Osteoblast (primary cell): ENCODE measurements at regions not wholly inside any gene's neighbourhood (a gene's known extent, or its start where the extent isn't known, plus 50 kb on each side); places are given as distances from the start of the nearest gene placed in this dataset.
"Not testable (repeated sequence)": the region's sequence is repeated elsewhere in the genome, so short reads cannot be mapped to it uniquely, and the experiment has no call there.

ENCODE experiments used
- DNase-seq: peaks from one replicate; pipeline ENCODE4 v3.0.0; 2011; ENCODE audit warnings: low spot score, mixed read lengths; ENCODE audit not compliant: insufficient read length; ENCODE audit errors: missing footprints
- H2AFZ ChIP-seq: 2 replicates; pipeline ENCODE4 v1.6.0; 2011; ENCODE audit warnings: mild to moderate bottlenecking, low read length
- H3K27ac ChIP-seq: 2 replicates; pipeline ENCODE4 v1.5.1; 2011; ENCODE audit warnings: mild to moderate bottlenecking, low read depth, low read length, moderate library complexity
- H3K27me3 ChIP-seq: 2 replicates; pipeline ENCODE4 v1.6.0; 2012; ENCODE audit warnings: mild to moderate bottlenecking, control low read depth, inconsistent platforms, low read length, moderate library complexity; ENCODE audit not compliant: insufficient read depth
- H3K36me3 ChIP-seq: 2 replicates; pipeline ENCODE4 v1.5.1; 2011; ENCODE audit warnings: mild to moderate bottlenecking, low read length, control low read depth, moderate library complexity; ENCODE audit not compliant: insufficient read depth
- H3K4me1 ChIP-seq: 2 replicates; pipeline ENCODE4 v1.5.1; 2011; ENCODE audit warnings: mild to moderate bottlenecking, low read length, control low read depth, moderate library complexity; ENCODE audit not compliant: insufficient read depth
- H3K4me2 ChIP-seq: 2 replicates; pipeline ENCODE4 v1.6.0; 2011; ENCODE audit warnings: mild to moderate bottlenecking, low read length; ENCODE audit not compliant: insufficient read depth
- H3K4me3 ChIP-seq: fragments of 200-600 bp; sonication (generic); 3 replicates; pipeline ENCODE4 v1.5.1; 2012; ENCODE audit warnings: mild to moderate bottlenecking, low read length, inconsistent platforms; ENCODE audit not compliant: insufficient read depth
- H3K79me2 ChIP-seq: 2 replicates; pipeline ENCODE4 v1.6.0; 2012; ENCODE audit warnings: mild to moderate bottlenecking, low read length, control low read depth, inconsistent platforms; ENCODE audit not compliant: insufficient read depth
- H3K9me3 ChIP-seq: 2 replicates; pipeline ENCODE4 v1.5.1; 2011; ENCODE audit warnings: low read depth, low read length, control low read depth
- H4K20me1 ChIP-seq: 2 replicates; pipeline ENCODE4 v1.6.0; 2012; ENCODE audit warnings: mild to moderate bottlenecking, low read length, control low read depth; ENCODE audit not compliant: insufficient read depth
- CTCF ChIP-seq: IDR thresholded peaks from 2 replicates; pipeline ENCODE4 v1.5.1; 2011; ENCODE audit warnings: mild to moderate bottlenecking, low read depth, low read length, moderate library complexity; ENCODE audit errors: extremely low read depth

GRCh38 chr4:132227151-132227856 is 921.8 kb upstream of the PCDH10 start:
- Histone ChIP-seq H3K4me3 (peak overlapping the region; percentile 35), H3K4me1 (no peaks in the 10 kb centered on the region), H2AFZ (no peak overlapping the region), H3K9me3 (peaks cover 3% of the 10 kb centered on the region), H3K27me3 (no peaks in the 10 kb centered on the region), H3K27ac (no peak overlapping the region), H3K79me2 (no peaks in the 10 kb centered on the region), H3K36me3 (no peaks in the 10 kb centered on the region), H3K4me2 (no peak overlapping the region), H4K20me1 (no peaks in the 10 kb centered on the region)
- TF ChIP-seq CTCF = no peak
- DNase-seq = no peak

GRCh38 chr4:132227857-132228165 is 921.3 kb upstream of the PCDH10 start:
- not testable (repeated sequence) for DNase-seq, H4K20me1 ChIP-seq, H3K27me3 ChIP-seq, H2AFZ ChIP-seq, H3K4me1 ChIP-seq, H3K27ac ChIP-seq, H3K4me2 ChIP-seq, H3K36me3 ChIP-seq, H3K9me3 ChIP-seq, H3K79me2 ChIP-seq
- H3K4me3 ChIP-seq = peak overlapping the region; percentile 35

- Histone ChIP-seq H3K4me1 (no peaks in the 10 kb centered on the region), H3K79me2 (no peaks in the 10 kb centered on the region), H3K9me3 (peaks cover 3% of the 10 kb centered on the region), H3K36me3 (no peaks in the 10 kb centered on the region), H3K4me3 (no peak overlapping the region), H3K27ac (no peak overlapping the region), H3K27me3 (no peaks in the 10 kb centered on the region), H3K4me2 (no peak overlapping the region), H2AFZ (no peak overlapping the region), H4K20me1 (no peaks in the 10 kb centered on the region)
- no peak for DNase-seq
- TF ChIP-seq CTCF = no peak
Observed at GRCh38 chr4:132228676-132229075, 920.4 kb upstream of the PCDH10 start.

- Histone ChIP-seq H3K79me2 (no peaks in the 10 kb centered on the region), H4K20me1 (no peaks in the 10 kb centered on the region), H3K4me1 (no peaks in the 10 kb centered on the region), H3K4me2 (no peak overlapping the region), H3K4me3 (no peak overlapping the region), H3K27ac (no peak overlapping the region), H3K27me3 (no peaks in the 10 kb centered on the region), H3K36me3 (no peaks in the 10 kb centered on the region), H2AFZ (no peak overlapping the region), H3K9me3 (peaks cover 3% of the 10 kb centered on the region)
- TF ChIP-seq CTCF = no peak
- no peak for DNase-seq
Observed at GRCh38 chr4:132230025-132230424, 919.1 kb upstream of the PCDH10 start.
